ENCODE measurements at regions not wholly inside any gene's neighbourhood (a gene's known extent, or its start where the extent isn't known, plus 50 kb on each side); places are given as distances from the start of the nearest gene placed in this dataset.

- Histone ChIP-seq H2AFZ (no peak overlapping the region), H3K27ac (ENCODE audit: low read depth) (no peak overlapping the region; the same call in 1 of the 2 replicates), H3K4me2 (no peak overlapping the region), H3K36me3 (ENCODE audit: insufficient read depth) (no peaks in the 10 kb centered on the region), H3K4me1 (ENCODE audit: insufficient read depth) (peaks cover 14% of the 10 kb centered on the region), H3K9me2 (ENCODE audit: insufficient read depth) (no peaks in the 10 kb centered on the region; the same call in 1 of the 2 replicates), H3K4me3 (no peak overlapping the region), H3K27me3 (ENCODE audit: insufficient read depth) (no peaks in the 10 kb centered on the region), H4K20me1 (replicated peaks; ENCODE audit: insufficient read depth) (peaks cover 3% of the 10 kb centered on the region), H3F3A (replicated peaks; ENCODE audit: low read depth) (0 out of 2 replicates have a peak, but pooled peaks cover 3% of the 10 kb centered on the region), H3K79me2 (replicated peaks; ENCODE audit: insufficient read depth) (no peaks in the 10 kb centered on the region)
- Mint-ChIP-seq H3K36me3 (ENCODE audit: low read depth) (peaks cover 7% of the 10 kb centered on the region; the same call in 2 of the 3 replicates), H3K4me1 (peaks cover 14% of the 10 kb centered on the region), H3K4me3 (no peak overlapping the region), H3K9me3 (no peaks in the 10 kb centered on the region), H3K27ac (no peak overlapping the region; the same call in 1 of the 2 replicates), H3K27me3 (ENCODE audit: insufficient read depth, low read depth, poor library complexity) (peaks cover 2% of the 10 kb centered on the region)
- TF ChIP-seq ETS1 (IDR thresholded peaks at IDR 0.05) (no peak), NANOG (IDR thresholded peaks at IDR 0.05; ENCODE audit: borderline replicate concordance) (no peak), EZH2phosphoT487 (IDR thresholded peaks at IDR 0.05; ENCODE audit: unreplicated experiment) (no peak), EZH2 (IDR thresholded peaks at IDR 0.05; ENCODE audit: low read depth, unreplicated experiment) (no peak), STAT1 (IDR thresholded peaks at IDR 0.05; ENCODE audit: unreplicated experiment) (no peak)
- TF ChIP-seq, protein P1, sequence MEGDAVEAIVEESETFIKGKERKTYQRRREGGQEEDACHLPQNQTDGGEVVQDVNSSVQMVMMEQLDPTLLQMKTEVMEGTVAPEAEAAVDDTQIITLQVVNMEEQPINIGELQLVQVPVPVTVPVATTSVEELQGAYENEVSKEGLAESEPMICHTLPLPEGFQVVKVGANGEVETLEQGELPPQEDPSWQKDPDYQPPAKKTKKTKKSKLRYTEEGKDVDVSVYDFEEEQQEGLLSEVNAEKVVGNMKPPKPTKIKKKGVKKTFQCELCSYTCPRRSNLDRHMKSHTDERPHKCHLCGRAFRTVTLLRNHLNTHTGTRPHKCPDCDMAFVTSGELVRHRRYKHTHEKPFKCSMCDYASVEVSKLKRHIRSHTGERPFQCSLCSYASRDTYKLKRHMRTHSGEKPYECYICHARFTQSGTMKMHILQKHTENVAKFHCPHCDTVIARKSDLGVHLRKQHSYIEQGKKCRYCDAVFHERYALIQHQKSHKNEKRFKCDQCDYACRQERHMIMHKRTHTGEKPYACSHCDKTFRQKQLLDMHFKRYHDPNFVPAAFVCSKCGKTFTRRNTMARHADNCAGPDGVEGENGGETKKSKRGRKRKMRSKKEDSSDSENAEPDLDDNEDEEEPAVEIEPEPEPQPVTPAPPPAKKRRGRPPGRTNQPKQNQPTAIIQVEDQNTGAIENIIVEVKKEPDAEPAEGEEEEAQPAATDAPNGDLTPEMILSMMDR (conservative IDR thresholded peaks at IDR 0.05; ENCODE audit: low read depth in 2 of 2) = no peak
- TF ChIP-seq, protein P2, sequence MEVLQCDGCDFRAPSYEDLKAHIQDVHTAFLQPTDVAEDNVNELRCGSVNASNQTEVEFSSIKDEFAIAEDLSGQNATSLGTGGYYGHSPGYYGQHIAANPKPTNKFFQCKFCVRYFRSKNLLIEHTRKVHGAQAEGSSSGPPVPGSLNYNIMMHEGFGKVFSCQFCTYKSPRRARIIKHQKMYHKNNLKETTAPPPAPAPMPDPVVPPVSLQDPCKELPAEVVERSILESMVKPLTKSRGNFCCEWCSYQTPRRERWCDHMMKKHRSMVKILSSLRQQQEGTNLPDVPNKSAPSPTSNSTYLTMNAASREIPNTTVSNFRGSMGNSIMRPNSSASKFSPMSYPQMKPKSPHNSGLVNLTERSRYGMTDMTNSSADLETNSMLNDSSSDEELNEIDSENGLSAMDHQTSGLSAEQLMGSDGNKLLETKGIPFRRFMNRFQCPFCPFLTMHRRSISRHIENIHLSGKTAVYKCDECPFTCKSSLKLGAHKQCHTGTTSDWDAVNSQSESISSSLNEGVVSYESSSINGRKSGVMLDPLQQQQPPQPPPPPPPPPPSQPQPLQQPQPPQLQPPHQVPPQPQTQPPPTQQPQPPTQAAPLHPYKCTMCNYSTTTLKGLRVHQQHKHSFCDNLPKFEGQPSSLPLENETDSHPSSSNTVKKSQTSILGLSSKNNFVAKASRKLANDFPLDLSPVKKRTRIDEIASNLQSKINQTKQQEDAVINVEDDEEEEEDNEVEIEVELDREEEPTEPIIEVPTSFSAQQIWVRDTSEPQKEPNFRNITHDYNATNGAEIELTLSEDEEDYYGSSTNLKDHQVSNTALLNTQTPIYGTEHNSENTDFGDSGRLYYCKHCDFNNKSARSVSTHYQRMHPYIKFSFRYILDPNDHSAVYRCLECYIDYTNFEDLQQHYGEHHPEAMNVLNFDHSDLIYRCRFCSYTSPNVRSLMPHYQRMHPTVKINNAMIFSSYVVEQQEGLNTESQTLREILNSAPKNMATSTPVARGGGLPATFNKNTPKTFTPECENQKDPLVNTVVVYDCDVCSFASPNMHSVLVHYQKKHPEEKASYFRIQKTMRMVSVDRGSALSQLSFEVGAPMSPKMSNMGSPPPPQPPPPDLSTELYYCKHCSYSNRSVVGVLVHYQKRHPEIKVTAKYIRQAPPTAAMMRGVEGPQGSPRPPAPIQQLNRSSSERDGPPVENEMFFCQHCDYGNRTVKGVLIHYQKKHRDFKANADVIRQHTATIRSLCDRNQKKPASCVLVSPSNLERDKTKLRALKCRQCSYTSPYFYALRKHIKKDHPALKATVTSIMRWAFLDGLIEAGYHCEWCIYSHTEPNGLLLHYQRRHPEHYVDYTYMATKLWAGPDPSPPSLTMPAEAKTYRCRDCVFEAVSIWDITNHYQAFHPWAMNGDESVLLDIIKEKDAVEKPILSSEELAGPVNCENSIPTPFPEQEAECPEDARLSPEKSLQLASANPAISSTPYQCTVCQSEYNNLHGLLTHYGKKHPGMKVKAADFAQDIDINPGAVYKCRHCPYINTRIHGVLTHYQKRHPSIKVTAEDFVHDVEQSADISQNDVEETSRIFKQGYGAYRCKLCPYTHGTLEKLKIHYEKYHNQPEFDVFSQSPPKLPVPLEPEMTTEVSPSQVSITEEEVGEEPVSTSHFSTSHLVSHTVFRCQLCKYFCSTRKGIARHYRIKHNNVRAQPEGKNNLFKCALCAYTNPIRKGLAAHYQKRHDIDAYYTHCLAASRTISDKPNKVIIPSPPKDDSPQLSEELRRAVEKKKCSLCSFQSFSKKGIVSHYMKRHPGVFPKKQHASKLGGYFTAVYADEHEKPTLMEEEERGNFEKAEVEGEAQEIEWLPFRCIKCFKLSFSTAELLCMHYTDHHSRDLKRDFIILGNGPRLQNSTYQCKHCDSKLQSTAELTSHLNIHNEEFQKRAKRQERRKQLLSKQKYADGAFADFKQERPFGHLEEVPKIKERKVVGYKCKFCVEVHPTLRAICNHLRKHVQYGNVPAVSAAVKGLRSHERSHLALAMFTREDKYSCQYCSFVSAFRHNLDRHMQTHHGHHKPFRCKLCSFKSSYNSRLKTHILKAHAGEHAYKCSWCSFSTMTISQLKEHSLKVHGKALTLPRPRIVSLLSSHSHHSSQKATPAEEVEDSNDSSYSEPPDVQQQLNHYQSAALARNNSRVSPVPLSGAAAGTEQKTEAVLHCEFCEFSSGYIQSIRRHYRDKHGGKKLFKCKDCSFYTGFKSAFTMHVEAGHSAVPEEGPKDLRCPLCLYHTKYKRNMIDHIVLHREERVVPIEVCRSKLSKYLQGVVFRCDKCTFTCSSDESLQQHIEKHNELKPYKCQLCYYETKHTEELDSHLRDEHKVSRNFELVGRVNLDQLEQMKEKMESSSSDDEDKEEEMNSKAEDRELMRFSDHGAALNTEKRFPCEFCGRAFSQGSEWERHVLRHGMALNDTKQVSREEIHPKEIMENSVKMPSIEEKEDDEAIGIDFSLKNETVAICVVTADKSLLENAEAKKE (CRISPR knock-in tag; IDR thresholded peaks at IDR 0.05) = no peak
- TF ChIP-seq, protein P3, sequence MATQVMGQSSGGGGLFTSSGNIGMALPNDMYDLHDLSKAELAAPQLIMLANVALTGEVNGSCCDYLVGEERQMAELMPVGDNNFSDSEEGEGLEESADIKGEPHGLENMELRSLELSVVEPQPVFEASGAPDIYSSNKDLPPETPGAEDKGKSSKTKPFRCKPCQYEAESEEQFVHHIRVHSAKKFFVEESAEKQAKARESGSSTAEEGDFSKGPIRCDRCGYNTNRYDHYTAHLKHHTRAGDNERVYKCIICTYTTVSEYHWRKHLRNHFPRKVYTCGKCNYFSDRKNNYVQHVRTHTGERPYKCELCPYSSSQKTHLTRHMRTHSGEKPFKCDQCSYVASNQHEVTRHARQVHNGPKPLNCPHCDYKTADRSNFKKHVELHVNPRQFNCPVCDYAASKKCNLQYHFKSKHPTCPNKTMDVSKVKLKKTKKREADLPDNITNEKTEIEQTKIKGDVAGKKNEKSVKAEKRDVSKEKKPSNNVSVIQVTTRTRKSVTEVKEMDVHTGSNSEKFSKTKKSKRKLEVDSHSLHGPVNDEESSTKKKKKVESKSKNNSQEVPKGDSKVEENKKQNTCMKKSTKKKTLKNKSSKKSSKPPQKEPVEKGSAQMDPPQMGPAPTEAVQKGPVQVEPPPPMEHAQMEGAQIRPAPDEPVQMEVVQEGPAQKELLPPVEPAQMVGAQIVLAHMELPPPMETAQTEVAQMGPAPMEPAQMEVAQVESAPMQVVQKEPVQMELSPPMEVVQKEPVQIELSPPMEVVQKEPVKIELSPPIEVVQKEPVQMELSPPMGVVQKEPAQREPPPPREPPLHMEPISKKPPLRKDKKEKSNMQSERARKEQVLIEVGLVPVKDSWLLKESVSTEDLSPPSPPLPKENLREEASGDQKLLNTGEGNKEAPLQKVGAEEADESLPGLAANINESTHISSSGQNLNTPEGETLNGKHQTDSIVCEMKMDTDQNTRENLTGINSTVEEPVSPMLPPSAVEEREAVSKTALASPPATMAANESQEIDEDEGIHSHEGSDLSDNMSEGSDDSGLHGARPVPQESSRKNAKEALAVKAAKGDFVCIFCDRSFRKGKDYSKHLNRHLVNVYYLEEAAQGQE (IDR thresholded peaks at IDR 0.05; ENCODE audit: unreplicated experiment) = no peak
- DNase-seq (ENCODE audit: low spot score) (no peak), ATAC-seq (no peak)
These were observed 51.9 kb upstream of the PCBP1 start for GRCh38 chr2:70035344-70035844.
